Adrenal gland (tissue), 5 donors: ENCODE measurements at regions not wholly inside any gene's neighbourhood (a gene's known extent, or its start where the extent isn't known, plus 50 kb on each side); places are given as distances from the start of the nearest gene placed in this dataset.

Source experiments
- CTCF ChIP-seq, 6 experiments: fragments of 450-650 bp in 4 of 6; fragments of 200-600 bp in 2 of 6; sonication (generic) in 1 of 6; IDR thresholded peaks; 1 replicate in 5 of 6; 2 replicates in 1 of 6; pipeline versions ENCODE4 v1.5.1 to v1.8.0; 2016 to 2021; ENCODE audit warnings: antibody characterized with exemption in 6 of 6, mild to moderate bottlenecking in 2 of 6, moderate library complexity in 1 of 6
- POLR2A ChIP-seq, 2 donors: fragments of 450-650 bp; IDR thresholded peaks; one replicate each; pipeline ENCODE4 v1.6.1; 2017; ENCODE audit warnings: antibody characterized with exemption in 2 of 2, mild to moderate bottlenecking in 2 of 2, moderate library complexity in 1 of 2
- donor health status: DM: no; HTN: no; CAD: no.

- TF ChIP-seq CTCF (IDR thresholded peaks at IDR 0.05) (no peak), POLR2A (IDR thresholded peaks at IDR 0.05) (no peak)
Observed at GRCh38 chr10:2494399-2494798, 572.9 kb upstream of the PFKP start.
